ENCODE measurements at regions not wholly inside any gene's neighbourhood (a gene's known extent, or its start where the extent isn't known, plus 50 kb on each side); places are given as distances from the start of the nearest gene placed in this dataset.

GRCh38 chr16:61390965-61391637 lies 645.1 kb downstream of the CDH8 start:
- TF ChIP-seq POLR2A (IDR thresholded peaks at IDR 0.05) (no peak), CTCF (IDR thresholded peaks at IDR 0.05) (no peak)

Data from ovary (tissue), 3 donors.